ENCODE measurements at regions not wholly inside any gene's neighbourhood (a gene's known extent, or its start where the extent isn't known, plus 50 kb on each side); places are given as distances from the start of the nearest gene placed in this dataset.

DNA sequence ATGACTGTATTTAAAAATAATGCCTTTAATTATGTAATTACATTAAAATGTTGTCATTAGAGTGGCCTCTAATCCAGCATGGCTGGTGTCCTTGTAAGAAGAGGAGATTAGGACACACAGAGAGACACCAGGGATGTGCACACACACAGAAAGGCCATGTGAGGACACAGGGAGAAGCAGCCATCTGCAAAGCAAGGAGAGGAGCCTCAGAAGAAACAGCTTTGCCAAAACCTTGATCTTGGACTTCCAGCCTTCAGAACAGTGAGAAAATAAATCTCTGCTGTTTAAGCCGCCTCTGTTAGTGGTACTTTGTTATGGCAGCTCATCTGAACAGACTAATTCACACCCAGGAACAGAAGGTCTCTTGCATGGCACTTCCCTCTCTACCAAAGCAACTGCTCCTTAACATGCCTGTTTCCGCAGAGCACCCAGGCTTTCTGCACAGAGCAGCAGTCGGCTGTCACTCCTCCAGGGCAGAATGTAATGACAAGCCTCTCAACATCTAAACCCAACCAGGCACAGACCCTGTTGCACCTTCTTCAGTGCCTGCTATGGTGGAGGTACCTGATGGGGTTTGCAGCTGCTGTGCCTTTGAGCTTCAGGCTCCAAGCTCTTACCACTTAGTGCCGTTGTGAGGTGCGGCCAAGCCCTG is 377.7 kb downstream of the TDRD15 start:
- DNase-seq (ENCODE audit: low read depth), result no peak

DNA sequence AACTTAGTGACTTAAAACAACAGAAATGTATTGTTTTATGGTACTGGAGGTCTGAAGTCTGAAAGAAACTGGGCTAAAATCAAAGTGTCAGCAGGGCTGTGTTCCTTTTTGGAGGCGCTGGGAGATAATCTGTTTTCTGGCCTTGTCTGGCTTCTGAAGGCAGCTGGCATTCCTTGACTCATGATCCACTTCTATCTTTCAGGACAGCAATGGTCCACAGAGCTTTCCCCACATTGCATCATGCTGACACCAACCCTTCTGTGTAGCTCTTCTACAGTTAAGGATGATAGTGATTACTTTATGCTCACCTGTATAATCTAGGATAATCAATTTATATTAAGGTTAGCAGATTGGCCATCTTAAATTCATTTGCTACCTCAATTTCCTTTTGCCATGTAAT is 392.1 kb downstream of the TDRD15 start:
- DNase-seq (ENCODE audit: low read depth), result no peak

GRCh38 chr2:21519412-21519811 is 395.6 kb downstream of the TDRD15 start:
- no peak for DNase-seq (ENCODE audit: low read depth)

GRCh38 chr2:21519821-21520220 is 396.1 kb downstream of the TDRD15 start:
- DNase-seq (ENCODE audit: low read depth), result no peak

DNA sequence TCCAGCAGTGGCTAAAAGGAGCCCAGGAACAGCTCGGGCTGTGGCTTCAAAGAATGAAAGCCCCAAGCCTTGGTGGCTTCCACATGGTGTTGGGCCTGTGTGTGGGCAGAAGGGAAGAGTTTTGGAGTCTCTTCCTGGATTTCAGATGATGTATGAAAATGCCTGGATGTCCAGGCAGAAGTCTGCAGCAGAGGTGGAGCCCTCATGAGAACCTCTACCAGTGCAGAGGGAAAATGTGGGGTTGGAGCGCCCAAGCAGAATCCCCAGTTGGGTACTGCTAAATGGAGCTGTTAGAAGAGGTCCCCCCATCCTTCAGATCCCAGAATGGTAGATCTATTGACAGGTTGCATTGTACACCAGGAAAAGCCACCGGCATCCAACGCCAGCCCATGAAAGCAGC is 412.1 kb downstream of the TDRD15 start:
- no peak for DNase-seq (ENCODE audit: low read depth)

- DNase-seq (ENCODE audit: low read depth), result no peak
Measured at GRCh38 chr2:21539685-21540084, 415.9 kb downstream of the TDRD15 start.

DNA sequence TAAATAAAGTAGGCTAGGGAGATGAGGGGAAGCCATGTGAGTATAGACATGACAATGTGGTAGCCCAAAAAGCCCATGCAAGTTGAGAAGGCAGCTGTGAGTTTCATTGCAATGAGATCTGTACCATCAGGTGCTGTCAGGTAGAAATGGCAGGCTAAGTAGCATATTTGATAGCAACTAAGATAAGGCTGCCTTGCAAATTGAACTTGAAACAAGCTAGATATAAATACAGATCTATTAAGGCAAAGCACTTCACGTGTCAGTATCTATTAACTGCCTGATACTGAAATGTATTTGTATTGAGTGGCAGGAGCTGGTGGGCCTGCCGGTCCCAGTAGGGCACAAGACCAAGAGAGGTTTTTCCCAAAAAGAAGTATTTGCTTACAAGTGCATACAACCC is 419.9 kb downstream of the TDRD15 start:
- DNase-seq (ENCODE audit: low read depth), result no peak

DNA sequence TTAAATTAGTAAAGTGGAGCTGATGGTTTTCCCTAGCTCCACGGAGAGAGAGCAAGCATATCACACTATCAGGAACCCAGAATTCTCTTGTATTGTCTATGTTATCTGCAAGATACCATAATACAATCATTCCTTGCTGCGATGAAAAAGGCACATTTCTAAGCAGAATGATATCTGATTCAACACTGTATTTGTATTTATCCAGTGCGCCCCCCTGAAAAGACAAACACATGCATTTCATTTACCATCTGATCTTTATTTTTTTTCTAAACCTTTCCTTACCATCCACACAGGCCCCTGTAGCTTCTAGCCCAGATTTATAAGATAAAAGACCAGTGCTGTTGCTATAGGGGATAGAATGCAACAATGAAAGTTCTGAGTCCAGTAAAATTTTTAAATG is 420.6 kb downstream of the TDRD15 start:
- no peak for DNase-seq (ENCODE audit: low read depth)

DNA sequence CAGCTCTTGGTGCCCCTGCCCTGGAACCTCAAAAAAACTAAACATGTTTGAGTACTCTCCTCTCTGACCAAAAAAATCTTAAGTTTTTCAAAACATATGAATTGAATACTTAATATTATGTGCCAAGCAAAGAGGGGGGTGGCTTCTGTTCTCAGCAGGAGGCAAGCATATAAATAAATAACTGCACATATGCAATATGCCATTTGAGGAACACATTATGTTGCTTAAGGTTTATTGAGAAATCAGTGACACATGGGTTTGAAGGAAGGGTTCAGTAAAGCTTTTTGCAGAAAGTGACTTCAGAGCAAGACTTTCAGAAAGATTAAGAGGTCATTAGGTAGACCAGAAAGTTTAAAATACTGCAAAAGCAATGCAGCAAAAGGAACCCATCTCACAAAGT is 429.2 kb downstream of the TDRD15 start:
- no peak for DNase-seq (ENCODE audit: low read depth)

- DNase-seq (ENCODE audit: low read depth), result no peak
Measured at GRCh38 chr2:21559351-21559750, 435.6 kb downstream of the TDRD15 start.

- no peak for DNase-seq (ENCODE audit: low read depth)
Measured at GRCh38 chr2:21561965-21562364, 438.2 kb downstream of the TDRD15 start.

DNA sequence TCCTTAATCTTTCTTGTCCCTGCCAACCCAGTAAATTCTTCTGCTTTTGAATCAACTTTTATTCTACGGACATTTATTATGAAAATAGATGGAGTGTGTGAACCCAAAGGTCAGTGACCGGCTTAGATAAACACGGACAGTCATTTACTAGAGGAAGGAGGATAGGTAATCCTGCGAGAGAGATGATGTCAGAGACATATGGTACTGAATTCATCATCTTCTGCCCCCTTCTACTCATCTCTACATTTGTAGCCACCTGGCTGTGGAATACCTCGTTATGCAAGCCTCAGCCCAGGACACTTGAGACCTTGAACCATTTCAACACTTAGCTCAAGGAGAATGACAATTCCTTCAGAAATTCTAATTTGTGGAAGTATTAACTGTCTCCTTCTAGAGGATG is 443.6 kb downstream of the TDRD15 start:
- DNase-seq (ENCODE audit: low read depth), result no peak

GRCh38 chr2:21571686-21572085 is 447.9 kb downstream of the TDRD15 start:
- no peak for DNase-seq (ENCODE audit: low read depth)

- no peak for DNase-seq (ENCODE audit: low read depth)
Measured at GRCh38 chr2:21580391-21580790, 456.6 kb downstream of the TDRD15 start.

DNA sequence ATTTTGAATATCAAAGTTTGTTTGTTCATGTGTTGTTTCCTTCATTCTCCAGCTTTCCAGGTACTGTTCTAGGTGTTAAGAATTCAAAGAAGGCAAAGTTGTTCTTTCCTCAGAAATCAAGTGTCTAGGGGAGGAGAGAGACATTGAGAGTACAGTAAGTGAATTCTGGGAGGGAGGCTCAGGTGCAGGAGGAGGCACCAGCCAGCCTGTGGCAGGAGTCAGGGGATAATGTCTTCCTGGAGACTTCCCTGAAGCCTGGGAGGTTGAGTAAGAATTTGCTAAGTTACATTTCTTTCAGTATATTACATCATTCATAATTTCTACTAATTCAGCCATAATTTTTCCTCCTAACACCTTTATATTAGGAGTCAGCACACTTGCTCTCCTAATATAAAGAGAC is 462.1 kb downstream of the TDRD15 start:
- DNase-seq (ENCODE audit: low read depth), result no peak

- no peak for DNase-seq (ENCODE audit: low read depth)
Measured at GRCh38 chr2:21590026-21590690, 466.4 kb downstream of the TDRD15 start.

DNA sequence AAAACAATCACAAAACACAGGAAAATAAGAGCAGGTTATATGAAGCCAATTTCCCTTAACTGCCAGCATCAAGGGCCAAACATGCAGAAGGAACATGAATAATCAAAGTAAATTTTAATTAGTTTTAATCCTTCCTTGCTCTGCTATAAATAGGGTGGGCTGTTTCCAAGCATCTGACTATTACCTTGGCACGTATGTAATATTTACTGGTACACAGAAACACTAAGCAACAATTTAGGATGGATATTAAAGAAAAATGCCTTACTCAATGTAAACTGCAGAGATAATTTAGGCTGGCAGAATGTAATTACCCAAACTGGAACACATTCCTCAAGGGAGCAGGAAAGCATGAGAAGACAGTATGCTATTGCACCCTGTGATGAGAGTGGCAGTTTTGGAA is 468.2 kb downstream of the TDRD15 start:
- DNase-seq (ENCODE audit: low read depth), result no peak

- DNase-seq (ENCODE audit: low read depth), result no peak
Measured at GRCh38 chr2:21599417-21599816, 475.6 kb downstream of the TDRD15 start.

GRCh38 chr2:21602789-21603188 is 479.0 kb downstream of the TDRD15 start:
- no peak for DNase-seq (ENCODE audit: low read depth)

DNA sequence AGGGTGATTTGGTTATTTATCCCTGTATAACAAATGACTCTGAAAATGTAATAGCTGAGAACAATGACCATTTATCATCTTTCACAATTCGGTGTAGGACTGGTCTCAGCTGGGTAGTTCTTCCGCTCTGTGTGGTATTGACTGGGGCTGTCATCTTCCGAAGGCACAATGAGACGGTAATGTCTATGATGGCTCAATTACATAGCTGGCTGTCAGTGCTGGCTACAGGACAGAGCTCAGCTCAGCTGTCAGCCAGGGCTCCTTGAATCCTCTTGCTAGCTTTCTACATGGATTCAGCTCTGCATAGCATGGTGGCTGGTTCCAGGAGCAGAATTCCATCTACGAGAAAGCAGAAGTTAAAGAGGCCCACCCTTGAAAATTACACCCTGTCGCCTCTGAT is 483.8 kb downstream of the TDRD15 start:
- no peak for DNase-seq (ENCODE audit: low read depth)

DNA sequence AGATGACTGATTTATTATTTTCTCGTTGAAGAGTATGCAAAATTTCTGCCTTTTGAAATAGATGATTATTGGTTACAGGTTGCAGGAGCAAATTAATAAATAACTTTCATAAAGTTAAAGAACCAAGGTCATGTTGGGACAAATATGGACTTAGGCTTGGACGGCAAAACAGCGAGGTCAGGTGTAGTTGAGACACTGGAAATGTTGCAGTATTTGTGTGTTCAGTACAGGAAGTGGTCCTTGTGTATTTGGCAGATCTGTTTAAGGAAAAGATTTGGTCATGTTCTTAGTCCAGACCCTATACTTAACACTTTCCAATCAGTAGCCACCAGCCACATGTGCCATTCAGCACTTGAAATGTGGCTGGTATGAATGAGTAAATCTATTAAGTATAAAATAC is 486.5 kb downstream of the TDRD15 start:
- DNase-seq (ENCODE audit: low read depth), result no peak

- DNase-seq (ENCODE audit: low read depth), result no peak
Measured at GRCh38 chr2:21617885-21618434, 494.2 kb downstream of the TDRD15 start.

DNA sequence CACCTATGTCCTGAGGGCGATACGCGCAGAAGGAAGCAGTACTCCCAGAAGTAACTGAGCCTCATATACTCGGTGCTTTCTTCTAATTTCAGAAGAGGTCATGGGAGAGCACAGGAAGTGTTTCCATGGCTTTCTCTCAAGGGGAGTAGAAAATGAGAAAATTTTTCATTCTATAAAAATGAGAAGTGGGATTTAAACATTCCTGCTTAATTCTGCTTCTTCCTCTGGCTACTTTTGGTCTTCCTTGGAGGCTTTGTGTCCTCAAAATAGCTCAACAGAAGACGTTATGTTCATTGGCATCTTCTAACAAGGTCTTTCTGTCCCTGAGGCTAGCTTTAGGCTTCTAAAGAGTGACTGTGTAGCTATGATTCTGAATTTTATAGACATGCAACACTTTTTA is 497.0 kb downstream of the TDRD15 start:
- no peak for DNase-seq (ENCODE audit: low read depth)

GRCh38 chr2:21627938-21628337 is 504.2 kb downstream of the TDRD15 start:
- no peak for DNase-seq (ENCODE audit: low read depth)
